ENCODE measurements at regions not wholly inside any gene's neighbourhood (a gene's known extent, or its start where the extent isn't known, plus 50 kb on each side); places are given as distances from the start of the nearest gene placed in this dataset.

DNA sequence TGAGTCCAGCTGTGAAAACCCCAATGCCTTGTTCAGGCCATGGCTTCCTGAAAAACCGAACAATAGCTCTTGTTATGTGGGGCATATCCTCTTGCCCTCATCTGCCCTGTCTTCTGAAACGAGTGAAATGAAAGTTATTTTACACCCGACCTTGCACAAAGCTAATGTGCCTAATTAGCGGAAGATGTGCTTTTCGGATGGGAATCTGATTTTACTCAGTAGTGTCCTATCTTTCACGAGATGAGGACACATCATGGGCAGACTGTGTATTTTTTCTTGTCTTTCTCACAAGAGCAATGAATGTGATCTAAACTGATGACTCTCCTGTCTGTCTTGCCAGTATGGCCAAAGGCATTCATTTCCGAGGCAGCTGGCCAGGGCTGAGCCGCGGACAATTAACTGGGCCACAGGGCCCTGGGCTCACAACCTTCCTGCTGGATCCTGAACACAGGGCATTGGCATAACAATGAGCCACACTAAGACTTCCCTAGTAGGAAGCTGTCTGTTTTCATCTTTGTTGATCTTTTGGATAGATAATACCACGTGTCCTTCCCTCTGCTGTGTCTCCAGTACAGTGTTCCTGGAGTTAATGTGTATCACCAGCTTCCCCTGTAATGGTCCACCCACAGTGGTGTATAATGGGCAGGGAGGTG lies 86.0 kb upstream of the HIF1A start (continued):
- TF ChIP-seq, protein P1, sequence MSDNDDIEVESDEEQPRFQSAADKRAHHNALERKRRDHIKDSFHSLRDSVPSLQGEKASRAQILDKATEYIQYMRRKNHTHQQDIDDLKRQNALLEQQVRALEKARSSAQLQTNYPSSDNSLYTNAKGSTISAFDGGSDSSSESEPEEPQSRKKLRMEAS (IDR thresholded peaks at IDR 0.05), result peak; percentile 63; the same call in 1 of the 2 replicates
- TF ChIP-seq SIN3A (conservative IDR thresholded peaks at IDR 0.05 in 1 of 2, IDR thresholded peaks at IDR 0.05 in 1 of 2; ENCODE audit: low read depth in 1 of 2, low read length in 2 of 2), result 0 out of 4 replicates have a peak, but pooled peaks of 1 of the 2 experiments have one; percentile 40
- TF ChIP-seq MAFK (IDR thresholded peaks at IDR 0.05; ENCODE audit: low read depth, low read length), result no peak

Data from H1 (cell line).